ENCODE measurements at regions not wholly inside any gene's neighbourhood (a gene's known extent, or its start where the extent isn't known, plus 50 kb on each side); places are given as distances from the start of the nearest gene placed in this dataset.

GRCh38 chr13:89902223-89902622 lies 1445.3 kb upstream of the MIR17HG start:
- no peak for DNase-seq (ENCODE audit: low read depth)

GRCh38 chr13:89903115-89903514 lies 1444.4 kb upstream of the MIR17HG start:
- no peak for DNase-seq (ENCODE audit: low read depth)

- no peak for DNase-seq (ENCODE audit: low read depth)
Measured at GRCh38 chr13:89910166-89910565, 1437.3 kb upstream of the MIR17HG start.

GRCh38 chr13:89916551-89916950 lies 1430.9 kb upstream of the MIR17HG start:
- DNase-seq (ENCODE audit: low read depth): no peak

- no peak for DNase-seq (ENCODE audit: low read depth)
Measured at GRCh38 chr13:89920461-89920860, 1427.0 kb upstream of the MIR17HG start.

- no peak for DNase-seq (ENCODE audit: low read depth)
Measured at GRCh38 chr13:89923052-89923451, 1424.4 kb upstream of the MIR17HG start.

- DNase-seq (ENCODE audit: low read depth): no peak
Measured at GRCh38 chr13:89923736-89924135, 1423.8 kb upstream of the MIR17HG start.

- DNase-seq (ENCODE audit: low read depth): no peak
Measured at GRCh38 chr13:89925107-89925506, 1422.4 kb upstream of the MIR17HG start.

- no peak for DNase-seq (ENCODE audit: low read depth)
Measured at GRCh38 chr13:89930861-89931260, 1416.6 kb upstream of the MIR17HG start.

- DNase-seq (ENCODE audit: low read depth): no peak
Measured at GRCh38 chr13:89932902-89933301, 1414.6 kb upstream of the MIR17HG start.

- no peak for DNase-seq (ENCODE audit: low read depth)
Measured at GRCh38 chr13:89936256-89936655, 1411.2 kb upstream of the MIR17HG start.

GRCh38 chr13:89937420-89937819 lies 1410.1 kb upstream of the MIR17HG start:
- no peak for DNase-seq (ENCODE audit: low read depth)

- no peak for DNase-seq (ENCODE audit: low read depth)
Measured at GRCh38 chr13:89940383-89940782, 1407.1 kb upstream of the MIR17HG start.

GRCh38 chr13:89943139-89943538 lies 1404.3 kb upstream of the MIR17HG start:
- no peak for DNase-seq (ENCODE audit: low read depth)

GRCh38 chr13:89950225-89950624 lies 1397.3 kb upstream of the MIR17HG start:
- no peak for DNase-seq (ENCODE audit: low read depth)

- DNase-seq (ENCODE audit: low read depth): no peak
Measured at GRCh38 chr13:89951341-89951740, 1396.1 kb upstream of the MIR17HG start.

- no peak for DNase-seq (ENCODE audit: low read depth)
Measured at GRCh38 chr13:89953581-89953980, 1393.9 kb upstream of the MIR17HG start.

GRCh38 chr13:89955773-89956172 lies 1391.7 kb upstream of the MIR17HG start:
- DNase-seq (ENCODE audit: low read depth): no peak

GRCh38 chr13:89959074-89959473 lies 1388.4 kb upstream of the MIR17HG start:
- DNase-seq (ENCODE audit: low read depth): no peak

GRCh38 chr13:89965252-89965651 lies 1382.2 kb upstream of the MIR17HG start:
- DNase-seq (ENCODE audit: low read depth): no peak

GRCh38 chr13:89966524-89966923 lies 1381.0 kb upstream of the MIR17HG start:
- no peak for DNase-seq (ENCODE audit: low read depth)

- no peak for DNase-seq (ENCODE audit: low read depth)
Measured at GRCh38 chr13:89967701-89968100, 1379.8 kb upstream of the MIR17HG start.

- no peak for DNase-seq (ENCODE audit: low read depth)
Measured at GRCh38 chr13:89968470-89968869, 1379.0 kb upstream of the MIR17HG start.

- DNase-seq (ENCODE audit: low read depth): no peak
Measured at GRCh38 chr13:89970353-89970709, 1377.2 kb upstream of the MIR17HG start.

GRCh38 chr13:89977203-89977602 lies 1370.3 kb upstream of the MIR17HG start:
- DNase-seq (ENCODE audit: low read depth): no peak
